ENCODE measurements at regions not wholly inside any gene's neighbourhood (a gene's known extent, or its start where the extent isn't known, plus 50 kb on each side); places are given as distances from the start of the nearest gene placed in this dataset.
"Not testable (repeated sequence)": the region's sequence is repeated elsewhere in the genome, so short reads cannot be mapped to it uniquely, and the experiment has no call there.

GRCh38 chr6:1215884-1216487, 95.9 kb upstream of the FOXQ1 start:
- in situ Hi-C loops (cut with MboI), result no loop called here
- Histone ChIP-seq H3K4me2 (ENCODE audit: unreplicated experiment) (no peak overlapping the region), H3K9me3 (ENCODE audit: low read depth) (no peaks in the 10 kb centered on the region), H3K4me3 (no peak overlapping the region), H3K9ac (no peak overlapping the region), H3F3A (ENCODE audit: insufficient read depth) (no peaks in the 10 kb centered on the region), H4K20me1 (ENCODE audit: insufficient read depth) (no peaks in the 10 kb centered on the region), H3K27me3 (replicated peaks; ENCODE audit: insufficient read depth) (no peaks in the 10 kb centered on the region), H3K9me2 (ENCODE audit: insufficient read depth) (no peaks in the 10 kb centered on the region), H3K4me1 (ENCODE audit: insufficient read depth) (no peaks in the 10 kb centered on the region), H2AFZ (no peak overlapping the region), H3K36me3 (ENCODE audit: low read depth) (no peaks in the 10 kb centered on the region), H3K27ac (no peak overlapping the region), H3K79me2 (ENCODE audit: insufficient read depth) (no peaks in the 10 kb centered on the region)
- TF ChIP-seq EZH2phosphoT487 (IDR thresholded peaks at IDR 0.05; ENCODE audit: insufficient read depth, low read depth) (no peak), EZH2 (IDR thresholded peaks at IDR 0.05; ENCODE audit: insufficient read depth, poor library complexity, severe bottlenecking) (no peak)
- WGBS, 2 experiments (ENCODE audit: low coverage in 1 of 2, low lambda C conversion rate in 2 of 2, missing lambda C conversion rate in 2 of 2), result 86 to 87% methylated on average over 11 of the region's 11 CpGs
- no peak for DNase-seq

GRCh38 chr6:1215023-1215422, 96.9 kb upstream of the FOXQ1 start:
- no peaks in the 10 kb centered on the region for H3K9me2 ChIP-seq (ENCODE audit: insufficient read depth)
- no peak overlapping the region for H2AFZ ChIP-seq
- WGBS, 2 experiments (ENCODE audit: low coverage in 1 of 2, low lambda C conversion rate in 2 of 2, missing lambda C conversion rate in 2 of 2), result 53 to 55% methylated on average over 3 of the region's 3 CpGs
- H3K4me2 ChIP-seq (ENCODE audit: unreplicated experiment), result no peak overlapping the region
- no peaks in the 10 kb centered on the region for H3K9me3 ChIP-seq (ENCODE audit: low read depth)
- H3K79me2 ChIP-seq (ENCODE audit: insufficient read depth), result no peaks in the 10 kb centered on the region
- no peak overlapping the region for H3K9ac ChIP-seq
- DNase-seq, result no peak
- TF ChIP-seq EZH2 (IDR thresholded peaks at IDR 0.05; ENCODE audit: insufficient read depth, poor library complexity, severe bottlenecking), result no peak
- no peak for TF ChIP-seq EZH2phosphoT487 (IDR thresholded peaks at IDR 0.05; ENCODE audit: insufficient read depth, low read depth)
- no peak overlapping the region for H3K27ac ChIP-seq
- no peaks in the 10 kb centered on the region for H3K36me3 ChIP-seq (ENCODE audit: low read depth)
- H3K4me1 ChIP-seq (ENCODE audit: insufficient read depth), result no peaks in the 10 kb centered on the region
- no peaks in the 10 kb centered on the region for H3F3A ChIP-seq (ENCODE audit: insufficient read depth)
- H3K4me3 ChIP-seq, result no peak overlapping the region
- in situ Hi-C loops (cut with MboI), result no loop called here
- H4K20me1 ChIP-seq (ENCODE audit: insufficient read depth), result no peaks in the 10 kb centered on the region
- no peaks in the 10 kb centered on the region for H3K27me3 ChIP-seq (replicated peaks; ENCODE audit: insufficient read depth)

GRCh38 chr6:1212919-1213318, 99.0 kb upstream of the FOXQ1 start:
- Histone ChIP-seq H3K4me3 (no peak overlapping the region), H3K27ac (no peak overlapping the region), H3K4me1 (ENCODE audit: insufficient read depth) (no peaks in the 10 kb centered on the region), H3K36me3 (ENCODE audit: low read depth) (no peaks in the 10 kb centered on the region), H3K27me3 (replicated peaks; ENCODE audit: insufficient read depth) (no peaks in the 10 kb centered on the region), H4K20me1 (ENCODE audit: insufficient read depth) (no peaks in the 10 kb centered on the region), H3K9me2 (ENCODE audit: insufficient read depth) (no peaks in the 10 kb centered on the region), H3K9me3 (ENCODE audit: low read depth) (no peaks in the 10 kb centered on the region), H3K9ac (no peak overlapping the region), H3F3A (ENCODE audit: insufficient read depth) (no peaks in the 10 kb centered on the region), H2AFZ (no peak overlapping the region), H3K79me2 (ENCODE audit: insufficient read depth) (no peaks in the 10 kb centered on the region), H3K4me2 (ENCODE audit: unreplicated experiment) (no peak overlapping the region)
- in situ Hi-C loops (cut with MboI), result no loop called here
- WGBS, 2 experiments (ENCODE audit: low coverage in 1 of 2, low lambda C conversion rate in 2 of 2, missing lambda C conversion rate in 2 of 2), result 49 to 53% methylated on average over 2 of the region's 2 CpGs
- DNase-seq, result no peak
- TF ChIP-seq EZH2 (IDR thresholded peaks at IDR 0.05; ENCODE audit: insufficient read depth, poor library complexity, severe bottlenecking), result no peak
- TF ChIP-seq EZH2phosphoT487 (IDR thresholded peaks at IDR 0.05; ENCODE audit: insufficient read depth, low read depth), result no peak

GRCh38 chr6:1212138-1212537, 99.8 kb upstream of the FOXQ1 start:
- H3K4me3 ChIP-seq; H3K9ac ChIP-seq; H3K4me1 ChIP-seq (ENCODE audit: insufficient read depth); H3K79me2 ChIP-seq (ENCODE audit: insufficient read depth); H3F3A ChIP-seq (ENCODE audit: insufficient read depth); H3K9me3 ChIP-seq (ENCODE audit: low read depth); H3K27me3 ChIP-seq (replicated peaks; ENCODE audit: insufficient read depth); H2AFZ ChIP-seq; in situ Hi-C loops (cut with MboI); H3K27ac ChIP-seq; H3K4me2 ChIP-seq (ENCODE audit: unreplicated experiment); H4K20me1 ChIP-seq (ENCODE audit: insufficient read depth); H3K9me2 ChIP-seq (ENCODE audit: insufficient read depth); H3K36me3 ChIP-seq (ENCODE audit: low read depth); DNase-seq: not testable (repeated sequence)

GRCh38 chr6:1210631-1211030, 101.3 kb upstream of the FOXQ1 start:
- in situ Hi-C loops (cut with MboI); DNase-seq; H3K4me1 ChIP-seq (ENCODE audit: insufficient read depth): not testable (repeated sequence)

More at GRCh38 chr6:1210631-1211030, 101.3 kb upstream of the FOXQ1 start:
- H3K79me2 ChIP-seq (ENCODE audit: insufficient read depth); H3K9me3 ChIP-seq (ENCODE audit: low read depth); H2AFZ ChIP-seq; H3K9ac ChIP-seq; H3K4me3 ChIP-seq; H3K4me2 ChIP-seq (ENCODE audit: unreplicated experiment); H3K36me3 ChIP-seq (ENCODE audit: low read depth); H3K27me3 ChIP-seq (replicated peaks; ENCODE audit: insufficient read depth); H3K27ac ChIP-seq; H3F3A ChIP-seq (ENCODE audit: insufficient read depth); H3K9me2 ChIP-seq (ENCODE audit: insufficient read depth); H4K20me1 ChIP-seq (ENCODE audit: insufficient read depth): not testable (repeated sequence)
- WGBS, 2 experiments (ENCODE audit: low coverage in 1 of 2, low lambda C conversion rate in 2 of 2, missing lambda C conversion rate in 2 of 2), result 50 to 64% methylated on average over 1 of the region's 1 CpG

All from GM23248 (cell line).